Smooth muscle cell (in vitro differentiated cells): ENCODE measurements at regions not wholly inside any gene's neighbourhood (a gene's known extent, or its start where the extent isn't known, plus 50 kb on each side); places are given as distances from the start of the nearest gene placed in this dataset.

Source experiments
- DNase-seq: peaks from one replicate; lab custom pipeline; 2025; ENCODE audit not compliant: unreplicated experiment; lab: John Stamatoyannopoulos, UW
- H2AFZ ChIP-seq: fragments of 200-600 bp; sonication (generic); 2 replicates; pipeline ENCODE4 v1.6.0; 2016; ENCODE audit warnings: antibody characterized with exemption, low read depth, mild to moderate bottlenecking
- H3F3A ChIP-seq: fragments of 200-600 bp; sonication (generic); 2 replicates; pipeline ENCODE4 v1.6.0; 2017; ENCODE audit warnings: antibody characterized with exemption, low read depth
- H3K27ac ChIP-seq: fragments of 200-600 bp; sonication (generic); 2 replicates; pipeline ENCODE4 v1.5.1; 2016; ENCODE audit warnings: low read depth, mild to moderate bottlenecking
- H3K27me3 ChIP-seq: fragments of 200-600 bp; sonication (generic); 2 replicates; pipeline ENCODE4 v1.6.1; 2016; ENCODE audit warnings: low read depth, mild to moderate bottlenecking
- H3K36me3 ChIP-seq: fragments of 200-600 bp; sonication (generic); 2 replicates; pipeline ENCODE4 v1.5.1; 2016; ENCODE audit warnings: low read depth
- H3K4me1 ChIP-seq: fragments of 200-600 bp; sonication (generic); 2 replicates; pipeline ENCODE4 v1.5.1; 2016; ENCODE audit warnings: low read depth
- H3K4me2 ChIP-seq: fragments of 200-600 bp; sonication (generic); 2 replicates; pipeline ENCODE4 v1.6.0; 2016; ENCODE audit warnings: mild to moderate bottlenecking
- H3K4me3 ChIP-seq: fragments of 200-600 bp; sonication (generic); 2 replicates; pipeline ENCODE4 v1.5.1; 2016; ENCODE audit warnings: mild to moderate bottlenecking
- H3K79me2 ChIP-seq: fragments of 200-600 bp; sonication (generic); 2 replicates; pipeline ENCODE4 v1.6.0; 2016; ENCODE audit warnings: low read depth, mild to moderate bottlenecking
- H3K9ac ChIP-seq: fragments of 200-600 bp; sonication (generic); 2 replicates; pipeline ENCODE4 v1.6.0; 2016; ENCODE audit warnings: low read depth
- H3K9me3 ChIP-seq: fragments of 200-600 bp; sonication (generic); replicated peaks from 2 replicates; pipeline ENCODE4 v1.5.1; 2016; ENCODE audit warnings: low read depth
- H4K20me1 ChIP-seq: fragments of 200-600 bp; sonication (generic); 2 replicates; pipeline ENCODE4 v1.6.0; 2016; ENCODE audit warnings: low read depth
- CTCF ChIP-seq: fragments of 200-600 bp; sonication (generic); IDR thresholded peaks from 2 replicates; pipeline ENCODE4 v1.5.1; 2017; ENCODE audit warnings: borderline replicate concordance, mild to moderate bottlenecking, antibody characterized with exemption; ENCODE audit not compliant: insufficient read depth, poor library complexity, severe bottlenecking
- WGBS: methylation state at CpG from one replicate; pipeline ENCODE4 v1.1.7; 2016; ENCODE audit warnings: low lambda C conversion rate; 5-methylcytosine and 5-hydroxymethylcytosine counted together

DNA sequence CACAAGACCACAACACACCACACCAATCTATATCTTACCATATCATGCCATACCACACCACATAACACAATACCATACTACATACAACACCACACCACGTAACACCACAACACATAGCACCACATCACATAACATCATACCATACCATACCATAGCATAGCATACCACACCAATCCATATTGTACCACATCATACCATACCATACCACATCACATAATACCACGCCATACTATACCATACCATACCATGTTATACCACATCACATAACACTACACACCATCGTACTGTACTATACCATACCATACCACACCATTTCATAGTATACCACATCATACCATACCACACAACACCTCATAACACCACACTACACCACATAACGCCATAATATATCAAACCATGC, 335.2 kb upstream of the VWC2 start:
- no peak for TF ChIP-seq CTCF
- Histone ChIP-seq H3K79me2 (no peaks in the 10 kb centered on the region), H3K4me3 (no peak overlapping the region), H3K9ac (no peak overlapping the region), H3F3A (no peaks in the 10 kb centered on the region), H3K27me3 (no peaks in the 10 kb centered on the region), H3K4me2 (no peak overlapping the region), H3K4me1 (no peaks in the 10 kb centered on the region), H4K20me1 (no peaks in the 10 kb centered on the region), H3K27ac (no peak overlapping the region), H3K9me3 (no peaks in the 10 kb centered on the region), H3K36me3 (no peaks in the 10 kb centered on the region), H2AFZ (no peak overlapping the region)
- WGBS: 89% methylated on average over 4 of the region's 4 CpGs
- DNase-seq: no peak

GRCh38 chr7:49443515-49443914, 329.9 kb upstream of the VWC2 start:
- WGBS: 43% methylated on average over 2 of the region's 2 CpGs

DNA sequence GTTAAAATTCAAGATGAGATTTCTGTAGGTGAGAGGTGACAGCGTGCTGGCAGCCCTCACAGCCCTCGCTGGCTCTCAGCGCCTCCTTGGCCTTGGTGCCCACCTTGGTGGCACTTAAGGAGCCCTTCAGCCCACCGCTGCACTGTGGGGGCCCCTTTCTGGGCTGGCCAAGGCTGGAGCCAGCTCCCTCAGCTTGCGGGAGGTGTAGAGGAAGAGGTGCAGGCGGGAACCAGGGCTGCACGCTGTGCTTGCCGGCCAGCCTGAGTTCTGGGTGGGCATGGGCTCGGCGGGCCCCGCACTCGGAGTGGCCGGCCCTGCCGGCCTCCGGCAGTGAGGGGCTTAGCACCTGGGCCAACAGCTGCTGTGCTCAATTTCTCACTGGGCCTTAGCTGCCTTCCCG, 320.0 kb upstream of the VWC2 start:
- TF ChIP-seq CTCF: no peak
- DNase-seq: no peak
- 92% methylated on average over 16 of the region's 16 CpGs for WGBS

More at GRCh38 chr7:49443515-49443914, 329.9 kb upstream of the VWC2 start:
- H3K79me2 ChIP-seq: no peaks in the 10 kb centered on the region
- H3K4me1 ChIP-seq: no peaks in the 10 kb centered on the region
- DNase-seq: no peak
- no peaks in the 10 kb centered on the region for H3F3A ChIP-seq
- no peaks in the 10 kb centered on the region for H3K36me3 ChIP-seq
- H3K4me3 ChIP-seq: no peak overlapping the region
- no peak overlapping the region for H2AFZ ChIP-seq
- H3K9me3 ChIP-seq: no peaks in the 10 kb centered on the region
- no peaks in the 10 kb centered on the region for H4K20me1 ChIP-seq
- H3K4me2 ChIP-seq: no peak overlapping the region
- no peak overlapping the region for H3K9ac ChIP-seq
- H3K27me3 ChIP-seq: no peaks in the 10 kb centered on the region
- TF ChIP-seq CTCF: no peak
- H3K27ac ChIP-seq: no peak overlapping the region

DNA sequence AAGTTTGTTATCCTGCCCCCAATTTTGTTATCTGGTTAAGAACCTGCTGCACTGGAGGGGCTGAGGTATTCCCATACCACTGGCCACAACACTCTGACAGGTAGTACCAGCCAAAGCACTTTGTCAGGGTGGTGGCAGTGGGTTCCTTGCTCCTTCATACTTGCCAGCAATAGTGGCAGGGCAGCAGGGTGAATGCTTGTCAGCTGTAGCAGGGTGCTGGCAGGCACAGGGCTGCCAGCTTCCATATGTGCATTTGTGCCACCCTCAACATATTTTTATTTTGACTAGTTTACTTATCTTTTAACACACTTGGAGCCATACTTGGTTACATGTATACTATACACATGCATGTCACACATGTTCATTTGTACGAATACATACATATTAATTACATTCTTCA, 294.0 kb upstream of the VWC2 start:
- Histone ChIP-seq H3K9ac (no peak overlapping the region), H2AFZ (no peak overlapping the region), H3F3A (no peaks in the 10 kb centered on the region), H3K27me3 (no peaks in the 10 kb centered on the region), H3K79me2 (no peaks in the 10 kb centered on the region), H3K36me3 (no peaks in the 10 kb centered on the region), H4K20me1 (no peaks in the 10 kb centered on the region), H3K4me1 (no peaks in the 10 kb centered on the region), H3K9me3 (no peaks in the 10 kb centered on the region), H3K4me2 (no peak overlapping the region), H3K4me3 (no peak overlapping the region), H3K27ac (no peak overlapping the region)
- no peak for TF ChIP-seq CTCF
- no peak for DNase-seq
- 88% methylated on average over 1 of the region's 1 CpG for WGBS

More for the DNA sequence above, 320.0 kb upstream of the VWC2 start:
- Histone ChIP-seq H3K79me2 (no peaks in the 10 kb centered on the region), H3K4me3 (no peak overlapping the region), H3K27me3 (no peaks in the 10 kb centered on the region), H4K20me1 (no peaks in the 10 kb centered on the region), H3F3A (no peaks in the 10 kb centered on the region), H3K9ac (no peak overlapping the region), H3K9me3 (no peaks in the 10 kb centered on the region), H3K4me2 (no peak overlapping the region), H3K36me3 (no peaks in the 10 kb centered on the region), H3K27ac (no peak overlapping the region), H3K4me1 (no peaks in the 10 kb centered on the region), H2AFZ (no peak overlapping the region)
